ENCODE measurements at regions not wholly inside any gene's neighbourhood (a gene's known extent, or its start where the extent isn't known, plus 50 kb on each side); places are given as distances from the start of the nearest gene placed in this dataset.

GRCh38 chr2:128765811-128766210 lies 447.1 kb upstream of the HS6ST1 start:
- TF ChIP-seq POLR2AphosphoS5 (IDR thresholded peaks at IDR 0.05; ENCODE audit: low read depth, low read length) (no peak), POLR2A (IDR thresholded peaks at IDR 0.05; ENCODE audit: low read depth, low read length) (no peak), SPI1 (IDR thresholded peaks at IDR 0.05; ENCODE audit: low read depth, low read length) (no peak)
